ENCODE measurements at regions not wholly inside any gene's neighbourhood (a gene's known extent, or its start where the extent isn't known, plus 50 kb on each side); places are given as distances from the start of the nearest gene placed in this dataset.

DNA sequence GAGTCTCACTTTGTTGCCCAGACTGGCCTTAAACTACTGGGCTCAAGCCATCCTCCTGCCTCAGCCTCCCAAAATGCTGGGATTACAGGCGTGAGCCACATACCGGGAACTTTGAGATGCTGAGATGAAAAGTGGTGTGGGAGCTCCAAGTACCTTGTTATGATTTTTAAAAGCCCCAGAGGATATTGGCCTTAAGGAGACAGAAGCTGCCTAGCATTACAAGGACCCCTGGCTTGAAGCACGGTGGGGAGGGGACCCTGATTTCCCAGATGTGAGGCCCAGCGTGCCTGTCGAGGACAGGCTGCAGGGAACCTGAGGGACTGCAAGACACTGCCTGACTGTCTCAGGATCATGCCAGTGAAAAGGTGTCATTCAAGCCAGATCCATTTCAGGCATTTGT, 75.3 kb upstream of the TIAM2 start:
- WGBS, 2 donors = 71 to 89% methylated on average over 5 of the region's 5 CpGs

GRCh38 chr6:154920495-154921200, 74.5 kb upstream of the TIAM2 start:
- no peaks in the 10 kb centered on the region for H3K9me3 ChIP-seq
- H3K27ac ChIP-seq = no peak overlapping the region
- H3K4me3 ChIP-seq = no peak overlapping the region
- 68 to 70% methylated on average over 8 of the region's 8 CpGs for WGBS, 2 donors
- TF ChIP-seq, protein P1, sequence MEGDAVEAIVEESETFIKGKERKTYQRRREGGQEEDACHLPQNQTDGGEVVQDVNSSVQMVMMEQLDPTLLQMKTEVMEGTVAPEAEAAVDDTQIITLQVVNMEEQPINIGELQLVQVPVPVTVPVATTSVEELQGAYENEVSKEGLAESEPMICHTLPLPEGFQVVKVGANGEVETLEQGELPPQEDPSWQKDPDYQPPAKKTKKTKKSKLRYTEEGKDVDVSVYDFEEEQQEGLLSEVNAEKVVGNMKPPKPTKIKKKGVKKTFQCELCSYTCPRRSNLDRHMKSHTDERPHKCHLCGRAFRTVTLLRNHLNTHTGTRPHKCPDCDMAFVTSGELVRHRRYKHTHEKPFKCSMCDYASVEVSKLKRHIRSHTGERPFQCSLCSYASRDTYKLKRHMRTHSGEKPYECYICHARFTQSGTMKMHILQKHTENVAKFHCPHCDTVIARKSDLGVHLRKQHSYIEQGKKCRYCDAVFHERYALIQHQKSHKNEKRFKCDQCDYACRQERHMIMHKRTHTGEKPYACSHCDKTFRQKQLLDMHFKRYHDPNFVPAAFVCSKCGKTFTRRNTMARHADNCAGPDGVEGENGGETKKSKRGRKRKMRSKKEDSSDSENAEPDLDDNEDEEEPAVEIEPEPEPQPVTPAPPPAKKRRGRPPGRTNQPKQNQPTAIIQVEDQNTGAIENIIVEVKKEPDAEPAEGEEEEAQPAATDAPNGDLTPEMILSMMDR (IDR thresholded peaks at IDR 0.05) = no peak
- TF ChIP-seq EP300 (IDR thresholded peaks at IDR 0.05) = no peak
- TF ChIP-seq POLR2A (IDR thresholded peaks at IDR 0.05) = no peak
- H3K27me3 ChIP-seq = no peaks in the 10 kb centered on the region
- no peaks in the 10 kb centered on the region for H3K4me1 ChIP-seq
- no peak for DNase-seq (ENCODE audit: low spot score in 2 of 2)
- H3K36me3 ChIP-seq = no peaks in the 10 kb centered on the region

More for the DNA sequence above, 75.3 kb upstream of the TIAM2 start:
- TF ChIP-seq EP300 (IDR thresholded peaks at IDR 0.05) = no peak
- TF ChIP-seq POLR2A (IDR thresholded peaks at IDR 0.05) = no peak
- TF ChIP-seq, protein P1 (IDR thresholded peaks at IDR 0.05) = no peak
- H3K4me1 ChIP-seq = no peaks in the 10 kb centered on the region
- H3K27ac ChIP-seq = no peak overlapping the region
- no peak overlapping the region for H3K4me3 ChIP-seq
- H3K27me3 ChIP-seq = no peaks in the 10 kb centered on the region
- H3K9me3 ChIP-seq = no peaks in the 10 kb centered on the region
- no peaks in the 10 kb centered on the region for H3K36me3 ChIP-seq
- DNase-seq (ENCODE audit: low spot score in 2 of 2) = no peak

DNA sequence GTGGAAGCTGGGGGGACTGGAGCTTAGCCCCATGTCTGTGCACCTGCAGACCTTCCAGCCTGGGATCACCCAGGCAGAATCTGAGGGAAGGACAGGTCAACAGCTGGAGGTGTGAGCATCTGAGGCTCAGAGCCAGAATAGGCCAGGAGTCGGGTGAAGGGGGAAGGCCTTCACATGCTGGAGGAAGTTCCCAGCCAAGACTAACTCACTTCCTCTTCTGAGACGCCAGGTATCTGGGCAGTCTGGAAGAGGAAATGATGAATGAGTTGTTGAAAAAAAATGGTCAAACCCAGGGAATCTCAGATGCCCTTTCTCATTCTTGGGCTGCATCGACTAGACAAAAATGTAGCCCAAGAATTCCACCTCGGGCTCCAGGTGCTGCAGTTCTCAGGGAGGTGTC, 73.6 kb upstream of the TIAM2 start:
- no peak for DNase-seq (ENCODE audit: low spot score in 2 of 2)
- H3K4me3 ChIP-seq = no peak overlapping the region
- 72 to 80% methylated on average over 4 of the region's 4 CpGs for WGBS, 2 donors
- H3K27ac ChIP-seq = no peak overlapping the region
- TF ChIP-seq EP300 (IDR thresholded peaks at IDR 0.05) (no peak), POLR2A (IDR thresholded peaks at IDR 0.05) (no peak)
- TF ChIP-seq, protein P1 (IDR thresholded peaks at IDR 0.05) = no peak
- no peaks in the 10 kb centered on the region for H3K27me3 ChIP-seq
- no peaks in the 10 kb centered on the region for H3K4me1 ChIP-seq
- no peaks in the 10 kb centered on the region for H3K36me3 ChIP-seq
- no peaks in the 10 kb centered on the region for H3K9me3 ChIP-seq

GRCh38 chr6:154923199-154923869, 71.8 kb upstream of the TIAM2 start:
- WGBS, 2 donors = 74% methylated on average over 5 of the region's 5 CpGs
- Histone ChIP-seq H3K4me3 (no peak overlapping the region), H3K9me3 (no peaks in the 10 kb centered on the region), H3K27ac (no peak overlapping the region), H3K4me1 (no peaks in the 10 kb centered on the region), H3K36me3 (no peaks in the 10 kb centered on the region), H3K27me3 (no peaks in the 10 kb centered on the region)
- DNase-seq (ENCODE audit: low spot score in 2 of 2) = no peak
- TF ChIP-seq POLR2A (IDR thresholded peaks at IDR 0.05) (no peak), EP300 (IDR thresholded peaks at IDR 0.05) (no peak)
- TF ChIP-seq, protein P1 (IDR thresholded peaks at IDR 0.05) = no peak

DNA sequence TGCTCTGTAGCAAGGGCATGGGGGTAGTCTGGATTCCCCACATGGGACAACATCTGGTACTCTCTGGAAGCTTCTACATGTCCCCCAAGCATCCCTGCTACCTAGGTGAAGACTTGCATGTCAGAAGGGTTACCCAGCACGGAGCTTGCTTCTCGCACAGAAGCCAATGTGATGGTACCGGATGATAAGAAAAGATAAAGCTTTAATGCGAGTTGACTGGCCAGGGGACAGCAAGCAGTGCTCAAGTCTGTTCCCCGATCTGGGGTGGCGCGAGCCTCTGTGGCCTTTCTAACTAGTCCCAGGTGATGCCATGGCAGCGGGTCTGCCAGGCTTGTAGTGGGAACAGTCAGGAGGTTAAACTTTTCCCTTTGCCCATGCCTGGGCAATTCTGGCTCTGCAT, 70.0 kb upstream of the TIAM2 start:
- Histone ChIP-seq H3K27me3 (no peaks in the 10 kb centered on the region), H3K4me1 (no peaks in the 10 kb centered on the region), H3K4me3 (no peak overlapping the region), H3K9me3 (no peaks in the 10 kb centered on the region), H3K36me3 (no peaks in the 10 kb centered on the region), H3K27ac (no peak overlapping the region)
- DNase-seq (ENCODE audit: low spot score in 2 of 2) = no peak
- WGBS, 2 donors = 93 to 98% methylated on average over 8 of the region's 8 CpGs
- TF ChIP-seq, protein P1 (IDR thresholded peaks at IDR 0.05) = no peak
- no peak for TF ChIP-seq POLR2A (IDR thresholded peaks at IDR 0.05)
- TF ChIP-seq EP300 (IDR thresholded peaks at IDR 0.05) = no peak
